Astrocyte (in vitro differentiated cells and primary cell): ENCODE measurements at regions not wholly inside any gene's neighbourhood (a gene's known extent, or its start where the extent isn't known, plus 50 kb on each side); places are given as distances from the start of the nearest gene placed in this dataset.

Source experiments
- DNase-seq: peaks from one replicate; pipeline ENCODE4 v3.0.0-alpha.2; 2010; ENCODE audit warnings: low read depth
- FAIRE-seq: peaks from 2 replicates; lab custom pipeline; 2011; peaks lifted over from hg19 to GRCh38; lab: Jason Lieb, UNC
- H2AFZ ChIP-seq: 2 replicates; pipeline ENCODE4 v1.6.0; 2012; ENCODE audit warnings: low read depth, low read length, inconsistent platforms
- H3K27ac ChIP-seq: 2 replicates; pipeline ENCODE4 v1.5.1; 2011; ENCODE audit warnings: low read depth, low read length, inconsistent platforms
- H3K27me3 ChIP-seq: 2 replicates; pipeline ENCODE4 v1.6.0; 2011; ENCODE audit warnings: low read length, inconsistent platforms; ENCODE audit not compliant: insufficient read depth
- H3K36me3 ChIP-seq: 2 replicates; pipeline ENCODE4 v1.5.1; 2011; ENCODE audit warnings: low read length, inconsistent platforms; ENCODE audit not compliant: insufficient read depth
- H3K4me1 ChIP-seq: 2 replicates; pipeline ENCODE4 v1.5.1; 2011; ENCODE audit warnings: low read length, inconsistent platforms; ENCODE audit not compliant: insufficient read depth
- H3K4me2 ChIP-seq: 2 replicates; pipeline ENCODE4 v1.6.0; 2012; ENCODE audit warnings: low read length, inconsistent platforms
- H3K4me3 ChIP-seq: 2 replicates; pipeline ENCODE4 v1.5.1; 2011; ENCODE audit warnings: low read depth, mild to moderate bottlenecking, low read length, inconsistent platforms; ENCODE audit not compliant: insufficient read depth
- H3K79me2 ChIP-seq: 2 replicates; pipeline ENCODE4 v1.6.0; 2012; ENCODE audit warnings: mild to moderate bottlenecking, low read length, inconsistent platforms; ENCODE audit not compliant: insufficient read depth
- H3K9ac ChIP-seq: 2 replicates; pipeline ENCODE4 v1.6.0; 2012; ENCODE audit warnings: mild to moderate bottlenecking, low read length, inconsistent platforms
- H3K9me3 ChIP-seq: 2 replicates; pipeline ENCODE4 v1.5.1; 2012; ENCODE audit warnings: low read depth, mild to moderate bottlenecking, low read length, inconsistent platforms; ENCODE audit not compliant: insufficient read depth
- H4K20me1 ChIP-seq: 2 replicates; pipeline ENCODE4 v1.6.0; 2012; ENCODE audit warnings: low read length, inconsistent platforms; ENCODE audit not compliant: insufficient read depth
- H3K27ac Mint-ChIP-seq: one replicate; pipeline ENCODE4 v1.8.0; 2021; ENCODE audit warnings: mild to moderate bottlenecking, mixed read lengths; ENCODE audit not compliant: unreplicated experiment
- H3K27me3 Mint-ChIP-seq: one replicate; pipeline ENCODE4 v1.8.0; 2021; ENCODE audit warnings: low read depth, mixed read lengths; ENCODE audit not compliant: unreplicated experiment
- H3K36me3 Mint-ChIP-seq: one replicate; pipeline ENCODE4 v1.8.0; 2021; ENCODE audit warnings: low read depth, mixed read lengths; ENCODE audit not compliant: unreplicated experiment
- H3K4me1 Mint-ChIP-seq: one replicate; pipeline ENCODE4 v1.8.0; 2021; ENCODE audit warnings: low read depth, mixed read lengths; ENCODE audit not compliant: unreplicated experiment
- H3K4me3 Mint-ChIP-seq: one replicate; pipeline ENCODE4 v1.8.0; 2021; ENCODE audit warnings: mild to moderate bottlenecking, moderate library complexity, mixed read lengths; ENCODE audit not compliant: unreplicated experiment
- H3K9me3 Mint-ChIP-seq: one replicate; pipeline ENCODE4 v1.8.0; 2021; ENCODE audit warnings: mild to moderate bottlenecking, mixed read lengths; ENCODE audit not compliant: unreplicated experiment
- EZH2 ChIP-seq: IDR thresholded peaks from 2 replicates; pipeline ENCODE4 v1.6.1; 2012; ENCODE audit warnings: mild to moderate bottlenecking, low read length, inconsistent platforms; ENCODE audit not compliant: insufficient read depth
- TF ChIP-seq, protein P1 (sequence below): IDR thresholded peaks from 2 replicates; pipeline ENCODE4 v1.5.1; 2011; ENCODE audit warnings: low read depth, mild to moderate bottlenecking, inconsistent platforms, low read length, moderate library complexity; ENCODE audit not compliant: insufficient read depth

DNA sequence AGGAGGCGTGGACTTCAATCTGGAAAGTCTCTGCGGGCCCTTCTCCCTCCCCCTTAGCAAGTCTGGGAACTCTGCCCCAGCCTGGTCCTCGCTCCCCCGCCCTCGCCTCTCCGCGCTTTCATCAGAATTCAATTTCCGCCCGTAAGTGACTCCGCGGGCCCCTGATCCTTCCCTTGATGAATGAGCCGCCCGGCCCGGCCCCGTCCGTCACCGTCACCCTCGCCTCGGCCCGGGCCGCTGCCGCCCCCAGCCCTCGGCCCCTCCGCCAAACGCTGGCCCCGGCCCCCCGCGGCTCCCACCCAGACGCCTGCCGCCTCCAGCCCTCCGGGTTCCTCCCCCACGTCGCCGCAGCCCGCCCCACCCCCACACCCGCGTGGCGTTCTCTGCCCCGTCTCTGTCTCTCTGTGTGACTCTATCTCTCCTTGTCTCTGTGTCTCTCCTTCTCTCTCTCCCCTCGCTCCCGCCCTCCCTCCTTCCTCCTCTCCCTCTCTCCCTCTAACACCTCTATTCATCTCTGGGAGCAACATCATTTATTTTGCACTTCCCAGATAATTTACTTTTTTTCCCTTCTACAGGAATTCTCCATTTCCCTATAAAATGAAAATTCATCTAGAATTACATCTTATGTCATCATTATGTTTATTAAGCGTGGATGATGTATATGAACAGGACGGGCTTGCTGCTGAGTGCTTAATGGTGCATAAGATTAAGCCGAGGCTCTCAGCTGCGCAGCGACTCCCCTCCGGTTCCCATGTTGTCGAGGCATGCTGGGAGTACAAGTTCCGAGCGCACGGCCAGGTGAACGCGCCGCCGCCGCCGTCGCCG lies 91.2 kb upstream of the PAX2 start:
- Histone ChIP-seq H4K20me1 (no peaks in the 10 kb centered on the region), H3K27ac (no peak overlapping the region), H3K4me2 (peak overlapping the region; percentile 26), H3K36me3 (no peaks in the 10 kb centered on the region), H3K4me3 (no peak overlapping the region), H3K9me3 (no peaks in the 10 kb centered on the region), H3K9ac (no peak overlapping the region), H3K27me3 (peaks cover 58% of the 10 kb centered on the region), H3K79me2 (no peaks in the 10 kb centered on the region), H3K4me1 (no peaks in the 10 kb centered on the region), H2AFZ (no peak overlapping the region)
- Mint-ChIP-seq H3K9me3 (peaks cover 10% of the 10 kb centered on the region), H3K36me3 (peaks cover 3% of the 10 kb centered on the region), H3K27me3 (peaks cover 59% of the 10 kb centered on the region), H3K4me3 (peak overlapping the region; percentile 81), H3K27ac (peak overlapping the region; percentile 78), H3K4me1 (peaks cover 5% of the 10 kb centered on the region)
- no peak for FAIRE-seq
- TF ChIP-seq EZH2, result peak; percentile 78
- TF ChIP-seq, protein P1, sequence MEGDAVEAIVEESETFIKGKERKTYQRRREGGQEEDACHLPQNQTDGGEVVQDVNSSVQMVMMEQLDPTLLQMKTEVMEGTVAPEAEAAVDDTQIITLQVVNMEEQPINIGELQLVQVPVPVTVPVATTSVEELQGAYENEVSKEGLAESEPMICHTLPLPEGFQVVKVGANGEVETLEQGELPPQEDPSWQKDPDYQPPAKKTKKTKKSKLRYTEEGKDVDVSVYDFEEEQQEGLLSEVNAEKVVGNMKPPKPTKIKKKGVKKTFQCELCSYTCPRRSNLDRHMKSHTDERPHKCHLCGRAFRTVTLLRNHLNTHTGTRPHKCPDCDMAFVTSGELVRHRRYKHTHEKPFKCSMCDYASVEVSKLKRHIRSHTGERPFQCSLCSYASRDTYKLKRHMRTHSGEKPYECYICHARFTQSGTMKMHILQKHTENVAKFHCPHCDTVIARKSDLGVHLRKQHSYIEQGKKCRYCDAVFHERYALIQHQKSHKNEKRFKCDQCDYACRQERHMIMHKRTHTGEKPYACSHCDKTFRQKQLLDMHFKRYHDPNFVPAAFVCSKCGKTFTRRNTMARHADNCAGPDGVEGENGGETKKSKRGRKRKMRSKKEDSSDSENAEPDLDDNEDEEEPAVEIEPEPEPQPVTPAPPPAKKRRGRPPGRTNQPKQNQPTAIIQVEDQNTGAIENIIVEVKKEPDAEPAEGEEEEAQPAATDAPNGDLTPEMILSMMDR, result no peak
- DNase-seq, result no peak

DNA sequence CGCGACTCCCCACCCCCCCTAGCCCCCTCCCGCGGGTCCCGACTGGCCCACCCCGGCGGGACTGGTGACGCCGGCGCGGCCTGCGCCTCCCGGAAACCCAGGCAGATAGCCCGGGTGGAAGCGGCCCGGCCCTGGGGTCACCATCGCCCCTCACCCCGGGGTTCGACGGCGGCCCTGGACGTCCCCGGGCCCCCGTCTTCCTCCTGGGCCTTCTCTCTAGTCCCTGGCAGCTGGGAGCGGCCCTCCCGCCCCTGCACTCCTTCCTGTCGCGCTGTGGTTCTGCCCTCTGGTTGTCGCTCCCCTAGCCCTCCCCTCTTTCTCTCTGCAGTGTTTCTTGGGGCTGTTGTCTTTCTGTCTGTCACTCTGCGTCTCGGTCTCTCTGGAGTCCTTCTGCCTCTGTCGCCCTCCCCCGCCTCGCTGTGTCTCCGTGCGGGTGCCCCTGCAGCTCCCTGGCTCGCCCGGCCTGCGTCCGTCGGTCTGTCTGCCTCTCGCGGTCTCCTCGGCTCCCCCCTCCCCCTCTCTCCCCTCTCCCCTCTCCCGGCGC lies 90.5 kb upstream of the PAX2 start:
- no peak overlapping the region for H3K9ac ChIP-seq
- H3K9me3 ChIP-seq, result no peaks in the 10 kb centered on the region
- FAIRE-seq, result no peak
- H4K20me1 ChIP-seq, result no peaks in the 10 kb centered on the region
- no peak overlapping the region for H3K4me3 ChIP-seq
- H3K27me3 Mint-ChIP-seq, result peaks cover 63% of the 10 kb centered on the region
- no peaks in the 10 kb centered on the region for H3K79me2 ChIP-seq
- H3K9me3 Mint-ChIP-seq, result peaks cover 10% of the 10 kb centered on the region
- H3K27ac ChIP-seq, result no peak overlapping the region
- no peaks in the 10 kb centered on the region for H3K36me3 ChIP-seq
- H3K4me3 Mint-ChIP-seq, result peak overlapping the region; percentile 81
- H3K27ac Mint-ChIP-seq, result peak overlapping the region; percentile 37
- peak overlapping the region; percentile 22 for H3K4me2 ChIP-seq
- H2AFZ ChIP-seq, result no peak overlapping the region
- peaks cover 5% of the 10 kb centered on the region for H3K4me1 Mint-ChIP-seq
- H3K4me1 ChIP-seq, result no peaks in the 10 kb centered on the region
- H3K27me3 ChIP-seq, result peaks cover 63% of the 10 kb centered on the region
- TF ChIP-seq, protein P1, result no peak
- TF ChIP-seq EZH2, result peak; percentile 28
- peaks cover 3% of the 10 kb centered on the region for H3K36me3 Mint-ChIP-seq
- DNase-seq, result no peak
